SJSA1 (cell line): ENCODE measurements at regions not wholly inside any gene's neighbourhood (a gene's known extent, or its start where the extent isn't known, plus 50 kb on each side); places are given as distances from the start of the nearest gene placed in this dataset.

Experiments
- DNase-seq, 2 experiments: peaks; one replicate each; pipeline ENCODE4 v3.0.0-alpha.2; 2015 to 2020; ENCODE audit warnings: low spot score in 2 of 2, low read depth in 1 of 2
- H3K27ac ChIP-seq: fragments of 250-450 bp; sonication (Bioruptor Pico); 2 replicates; pipeline ENCODE4 v1.5.1; 2020; ENCODE audit warnings: mild to moderate bottlenecking, moderate library complexity
- H3K27me3 ChIP-seq: fragments of 250-450 bp; sonication (Bioruptor Pico); replicated peaks from 2 replicates; pipeline ENCODE4 v1.5.1; 2020; ENCODE audit warnings: mild to moderate bottlenecking, moderate library complexity
- H3K36me3 ChIP-seq: fragments of 250-450 bp; sonication (Bioruptor Pico); 2 replicates; pipeline ENCODE4 v1.5.1; 2020; ENCODE audit warnings: mild to moderate bottlenecking
- H3K4me1 ChIP-seq: fragments of 250-450 bp; sonication (Bioruptor Pico); replicated peaks from 2 replicates; pipeline ENCODE4 v1.6.1; 2021; ENCODE audit warnings: mild to moderate bottlenecking
- H3K4me3 ChIP-seq: fragments of 250-450 bp; sonication (Bioruptor Pico); 2 replicates; pipeline ENCODE4 v1.5.1; 2020; ENCODE audit warnings: mild to moderate bottlenecking
- H3K9me3 ChIP-seq: fragments of 250-450 bp; sonication (Bioruptor Pico); replicated peaks from 2 replicates; pipeline ENCODE4 v1.5.1; 2020; ENCODE audit warnings: mild to moderate bottlenecking

DNA sequence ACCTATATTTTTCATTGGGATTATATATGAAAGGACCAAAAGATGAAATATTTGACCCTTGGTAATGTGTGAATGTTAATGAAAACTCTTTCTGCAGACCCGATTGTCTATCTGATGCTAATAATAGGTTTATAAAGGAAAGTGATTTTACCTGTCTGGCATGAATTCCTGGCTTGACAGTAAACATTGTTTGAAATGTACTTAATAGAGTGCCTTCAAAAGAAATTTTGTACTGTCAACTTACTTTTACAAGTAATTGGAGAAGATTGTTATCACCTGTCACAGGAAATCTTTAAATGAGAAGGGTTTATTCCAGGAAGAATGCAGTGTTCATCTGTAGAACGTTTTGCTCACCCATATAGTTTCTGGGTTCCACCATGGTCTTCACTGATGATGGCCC, 588.2 kb downstream of the INHBA start:
- no peaks in the 10 kb centered on the region for H3K27me3 ChIP-seq
- no peak overlapping the region for H3K4me3 ChIP-seq
- H3K9me3 ChIP-seq = no peaks in the 10 kb centered on the region
- no peaks in the 10 kb centered on the region; the same call in 1 of the 2 replicates for H3K4me1 ChIP-seq
- H3K36me3 ChIP-seq = no peaks in the 10 kb centered on the region
- no peak overlapping the region for H3K27ac ChIP-seq
- no peak for DNase-seq

- Histone ChIP-seq H3K36me3 (no peaks in the 10 kb centered on the region), H3K4me3 (no peak overlapping the region), H3K9me3 (no peaks in the 10 kb centered on the region), H3K27me3 (no peaks in the 10 kb centered on the region), H3K27ac (no peak overlapping the region), H3K4me1 (no peaks in the 10 kb centered on the region; the same call in 1 of the 2 replicates)
- no peak for DNase-seq
Measured at GRCh38 chr7:41114131-41114530, 588.8 kb downstream of the INHBA start.

DNA sequence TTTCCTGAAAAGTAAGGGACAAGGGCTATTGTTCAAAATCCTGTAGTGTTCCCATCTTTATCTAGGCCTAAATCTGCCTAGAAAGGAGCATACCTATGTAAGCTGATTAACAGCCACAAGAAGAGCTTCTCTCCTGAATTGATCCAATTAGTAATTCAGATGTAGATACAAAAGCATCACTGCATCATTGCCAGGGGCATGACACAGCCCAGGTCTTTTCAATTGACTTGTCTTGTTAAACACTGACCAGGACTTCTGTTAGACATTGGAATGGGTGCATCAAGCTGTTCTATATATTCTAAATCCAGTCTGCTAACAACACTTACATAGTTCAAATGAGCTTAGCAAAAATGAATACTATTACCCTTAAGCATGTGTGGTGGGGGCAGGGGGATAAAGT, 589.2 kb downstream of the INHBA start:
- H3K27me3 ChIP-seq = no peaks in the 10 kb centered on the region
- H3K9me3 ChIP-seq = no peaks in the 10 kb centered on the region
- peaks cover 2% of the 10 kb centered on the region for H3K4me1 ChIP-seq
- no peaks in the 10 kb centered on the region for H3K36me3 ChIP-seq
- no peak overlapping the region for H3K4me3 ChIP-seq
- no peak overlapping the region for H3K27ac ChIP-seq
- no peak for DNase-seq

DNA sequence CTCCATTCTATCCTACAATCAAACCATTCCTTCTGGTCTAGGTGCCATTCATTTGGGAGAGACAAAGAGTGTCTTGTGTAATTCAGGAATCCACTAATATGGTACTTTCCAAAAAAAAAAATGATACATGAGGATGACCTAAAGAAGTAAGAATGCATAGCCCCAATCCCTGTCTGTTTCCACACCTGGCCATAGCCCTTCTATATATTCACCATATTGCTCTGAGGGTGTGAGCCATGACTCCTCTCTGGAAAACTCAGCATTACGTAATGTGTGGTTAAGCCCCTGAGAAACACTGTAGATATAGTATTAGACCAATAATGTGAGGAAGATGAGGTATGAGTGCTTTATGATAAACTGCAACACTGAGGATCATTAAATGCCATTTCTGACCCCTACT, 592.7 kb downstream of the INHBA start:
- H3K36me3 ChIP-seq = no peaks in the 10 kb centered on the region
- no peak overlapping the region for H3K4me3 ChIP-seq
- DNase-seq = no peak
- no peaks in the 10 kb centered on the region for H3K27me3 ChIP-seq
- peaks cover 19% of the 10 kb centered on the region for H3K4me1 ChIP-seq
- H3K27ac ChIP-seq = no peak overlapping the region
- no peaks in the 10 kb centered on the region for H3K9me3 ChIP-seq

DNA sequence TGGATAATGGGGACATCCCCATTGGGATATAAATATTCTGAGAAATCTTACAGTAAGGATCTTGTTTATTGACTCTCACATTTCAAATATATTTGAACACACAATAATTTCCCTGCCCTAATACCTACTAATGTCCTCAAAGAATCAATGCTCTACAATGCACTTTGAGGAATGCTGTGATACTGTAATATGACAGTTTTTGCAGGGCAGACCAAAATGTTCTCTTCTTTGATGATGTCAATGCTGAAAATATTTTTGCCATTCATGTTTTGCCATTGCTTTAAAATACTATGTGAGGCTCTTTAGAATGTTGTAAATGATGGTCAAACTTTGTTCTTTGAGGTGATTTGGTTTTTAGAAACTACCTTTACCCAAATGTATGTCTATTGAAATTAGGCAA, 594.1 kb downstream of the INHBA start:
- H3K9me3 ChIP-seq = no peaks in the 10 kb centered on the region
- H3K4me1 ChIP-seq = peaks cover 21% of the 10 kb centered on the region
- DNase-seq = no peak
- H3K27me3 ChIP-seq = no peaks in the 10 kb centered on the region
- no peaks in the 10 kb centered on the region for H3K36me3 ChIP-seq
- H3K4me3 ChIP-seq = no peak overlapping the region
- H3K27ac ChIP-seq = no peak overlapping the region

DNA sequence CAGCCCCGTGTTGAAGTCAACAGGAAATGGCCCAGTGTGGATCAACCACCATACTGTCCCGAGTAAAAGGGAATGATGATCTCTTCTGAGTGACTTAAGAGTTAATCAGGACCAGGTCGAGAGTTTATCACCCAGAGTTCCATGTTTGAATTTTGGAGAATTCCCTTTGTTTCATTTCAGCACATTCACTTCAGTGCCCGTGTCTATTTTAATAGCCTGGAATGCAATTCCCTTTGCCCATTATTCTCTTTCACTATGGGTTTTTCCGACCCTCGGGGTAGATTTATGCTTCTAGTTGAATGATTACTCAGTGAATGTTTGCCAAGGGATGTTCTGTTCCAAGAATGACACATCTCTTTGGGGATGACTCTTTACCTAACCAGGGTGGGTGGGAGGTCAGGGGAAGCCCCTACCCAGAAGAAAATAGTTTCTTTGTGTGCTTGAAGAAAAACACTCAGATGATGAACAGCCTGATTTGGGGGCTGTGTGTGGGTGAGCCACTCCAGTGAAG, 594.9 kb downstream of the INHBA start:
- DNase-seq = peak; percentile 57 to 82
- H3K27me3 ChIP-seq = no peaks in the 10 kb centered on the region
- H3K27ac ChIP-seq = peak overlapping the region; percentile 74
- H3K4me3 ChIP-seq = no peak overlapping the region
- H3K36me3 ChIP-seq = no peaks in the 10 kb centered on the region
- peaks cover 29% of the 10 kb centered on the region for H3K4me1 ChIP-seq
- H3K9me3 ChIP-seq = no peaks in the 10 kb centered on the region

DNA sequence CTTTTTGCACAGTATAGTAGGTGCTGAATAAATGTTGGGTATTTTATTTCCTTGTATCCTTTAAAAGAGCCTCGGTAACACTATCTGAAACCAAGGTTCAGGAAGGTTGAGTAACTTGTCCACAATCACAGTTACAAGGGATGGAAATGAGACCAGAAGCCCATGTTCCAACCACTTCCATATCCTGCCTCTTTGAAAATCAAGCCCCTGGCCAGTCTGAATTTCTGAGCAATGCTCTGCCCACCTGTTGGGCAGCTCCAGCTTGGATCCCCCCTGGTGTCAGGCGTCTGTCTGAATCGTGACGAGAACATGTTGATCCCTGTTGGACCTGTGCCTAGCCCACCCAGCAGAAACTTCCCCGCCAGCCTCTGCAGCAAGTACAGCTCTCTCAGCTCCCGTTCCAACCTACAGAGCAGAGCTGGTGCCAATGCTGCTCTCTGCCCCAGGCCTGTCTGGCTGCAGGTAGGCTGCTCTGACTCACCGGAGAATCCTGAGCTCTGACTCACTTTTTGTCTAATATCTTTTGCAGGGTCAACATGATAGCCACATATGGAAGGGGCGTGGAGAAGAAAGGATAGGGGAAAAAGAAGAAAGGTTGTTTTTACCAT, 595.5 kb downstream of the INHBA start:
- DNase-seq = peak in 1 of 2 experiments; percentile 81
- peak overlapping the region; percentile 74 for H3K27ac ChIP-seq
- H3K36me3 ChIP-seq = no peaks in the 10 kb centered on the region
- no peaks in the 10 kb centered on the region for H3K27me3 ChIP-seq
- H3K4me3 ChIP-seq = no peak overlapping the region
- no peaks in the 10 kb centered on the region for H3K9me3 ChIP-seq
- H3K4me1 ChIP-seq = peaks cover 29% of the 10 kb centered on the region

GRCh38 chr7:41104631-41105030, 598.3 kb downstream of the INHBA start:
- Histone ChIP-seq H3K36me3 (no peaks in the 10 kb centered on the region), H3K4me3 (no peak overlapping the region), H3K9me3 (no peaks in the 10 kb centered on the region), H3K27me3 (no peaks in the 10 kb centered on the region), H3K4me1 (peaks cover 29% of the 10 kb centered on the region), H3K27ac (no peak overlapping the region)
- DNase-seq = no peak

GRCh38 chr7:41103331-41103730, 599.6 kb downstream of the INHBA start:
- H3K9me3 ChIP-seq = no peaks in the 10 kb centered on the region
- H3K27me3 ChIP-seq = no peaks in the 10 kb centered on the region
- H3K4me3 ChIP-seq = no peak overlapping the region
- H3K27ac ChIP-seq = peak overlapping the region; percentile 56
- DNase-seq = peak; percentile 67 to 76
- H3K4me1 ChIP-seq = peaks cover 31% of the 10 kb centered on the region
- H3K36me3 ChIP-seq = no peaks in the 10 kb centered on the region

- Histone ChIP-seq H3K27me3 (no peaks in the 10 kb centered on the region), H3K27ac (peak overlapping the region; percentile 99), H3K36me3 (no peaks in the 10 kb centered on the region), H3K9me3 (no peaks in the 10 kb centered on the region), H3K4me3 (no peak overlapping the region), H3K4me1 (peaks cover 41% of the 10 kb centered on the region)
- no peak for DNase-seq
Measured at GRCh38 chr7:41098846-41099245, 604.0 kb downstream of the INHBA start.

GRCh38 chr7:41098402-41098801, 604.5 kb downstream of the INHBA start:
- DNase-seq = peak in 1 of 2 experiments; percentile 28
- Histone ChIP-seq H3K27ac (peak overlapping the region; percentile 99), H3K4me1 (peaks cover 37% of the 10 kb centered on the region), H3K9me3 (no peaks in the 10 kb centered on the region), H3K4me3 (no peak overlapping the region), H3K27me3 (no peaks in the 10 kb centered on the region), H3K36me3 (no peaks in the 10 kb centered on the region)

DNA sequence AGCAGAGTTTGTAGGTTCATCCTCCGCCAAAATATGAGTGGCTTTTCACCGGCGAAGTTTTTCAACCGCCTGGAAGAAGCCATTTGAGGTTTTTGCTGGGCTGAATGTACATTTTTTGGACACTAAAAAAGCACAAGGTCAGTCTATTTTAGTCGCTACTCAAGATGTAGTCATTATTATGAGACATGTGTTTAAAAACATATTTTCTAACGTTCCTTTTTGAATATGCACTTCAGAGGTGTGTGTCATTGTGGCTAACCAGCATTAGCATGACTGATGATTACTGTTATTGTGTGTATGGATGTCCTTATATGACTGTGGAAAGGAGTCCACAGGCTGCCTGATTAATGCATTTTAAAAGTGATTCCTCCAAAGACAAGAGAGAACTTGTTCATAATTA, 605.4 kb downstream of the INHBA start:
- peak in 1 of 2 experiments; percentile 79 for DNase-seq
- no peaks in the 10 kb centered on the region for H3K27me3 ChIP-seq
- peaks cover 33% of the 10 kb centered on the region for H3K4me1 ChIP-seq
- no peaks in the 10 kb centered on the region for H3K9me3 ChIP-seq
- H3K27ac ChIP-seq = peak overlapping the region; percentile 99
- H3K4me3 ChIP-seq = no peak overlapping the region
- H3K36me3 ChIP-seq = no peaks in the 10 kb centered on the region

DNA sequence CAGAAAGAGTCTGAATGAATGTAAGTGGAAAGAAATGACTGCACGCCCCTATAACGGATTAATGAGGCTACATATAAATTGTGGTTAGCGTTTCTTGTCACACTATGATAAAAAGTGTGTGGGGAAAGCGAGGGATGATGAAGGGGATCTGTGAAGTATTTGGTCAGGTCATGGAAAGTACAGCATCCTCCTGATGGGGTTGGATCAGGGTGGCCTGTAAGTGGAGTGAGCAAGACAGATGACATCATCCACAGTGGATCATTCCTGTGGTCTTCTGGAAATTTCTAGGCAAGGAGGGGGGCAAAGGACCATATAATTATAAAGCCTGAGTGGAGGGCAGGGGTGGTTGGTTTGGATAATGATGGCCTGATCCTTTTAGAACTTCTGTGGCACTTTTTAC, 606.0 kb downstream of the INHBA start:
- Histone ChIP-seq H3K36me3 (no peaks in the 10 kb centered on the region), H3K27ac (peak overlapping the region; percentile 99), H3K9me3 (no peaks in the 10 kb centered on the region), H3K4me1 (peaks cover 33% of the 10 kb centered on the region), H3K4me3 (no peak overlapping the region), H3K27me3 (no peaks in the 10 kb centered on the region)
- peak; percentile 87 to 95 for DNase-seq

DNA sequence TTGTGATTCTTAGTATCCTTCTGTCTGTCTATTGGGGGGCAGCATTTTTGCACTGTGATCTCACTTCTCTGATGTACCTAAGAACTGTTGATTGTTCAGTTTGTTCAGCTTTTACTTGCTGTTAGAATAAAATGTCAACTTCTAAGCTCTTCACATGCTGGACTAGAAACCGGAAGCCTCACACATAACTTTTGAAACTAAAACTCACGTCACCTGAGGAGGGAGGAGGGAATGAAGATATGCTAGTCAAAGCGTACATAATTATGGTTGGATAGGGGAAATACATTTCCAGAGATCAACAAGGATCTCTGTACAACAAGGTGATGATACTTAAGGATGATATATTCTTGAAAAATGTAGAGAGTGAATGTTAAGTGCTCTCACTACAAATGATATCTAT, 609.7 kb downstream of the INHBA start:
- DNase-seq = no peak
- Histone ChIP-seq H3K36me3 (no peaks in the 10 kb centered on the region), H3K27me3 (no peaks in the 10 kb centered on the region), H3K4me3 (no peak overlapping the region), H3K27ac (no peak overlapping the region), H3K9me3 (no peaks in the 10 kb centered on the region), H3K4me1 (peaks cover 24% of the 10 kb centered on the region)

- H3K27ac ChIP-seq = peak overlapping the region; percentile 88
- H3K4me1 ChIP-seq = peaks cover 27% of the 10 kb centered on the region
- no peak overlapping the region for H3K4me3 ChIP-seq
- peak; percentile 53 to 85 for DNase-seq
- no peaks in the 10 kb centered on the region for H3K36me3 ChIP-seq
- H3K27me3 ChIP-seq = no peaks in the 10 kb centered on the region
- H3K9me3 ChIP-seq = no peaks in the 10 kb centered on the region
Measured at GRCh38 chr7:41085244-41085643, 617.6 kb downstream of the INHBA start.
